Islet of Langerhans (tissue), 1 donor: ENCODE measurements at regions not wholly inside any gene's neighbourhood (a gene's known extent, or its start where the extent isn't known, plus 50 kb on each side); places are given as distances from the start of the nearest gene placed in this dataset.

ENCODE experiments used
- FAIRE-seq: peaks from one replicate; lab custom pipeline; 2011; peaks lifted over from hg19 to GRCh38; lab: Jason Lieb, UNC

DNA sequence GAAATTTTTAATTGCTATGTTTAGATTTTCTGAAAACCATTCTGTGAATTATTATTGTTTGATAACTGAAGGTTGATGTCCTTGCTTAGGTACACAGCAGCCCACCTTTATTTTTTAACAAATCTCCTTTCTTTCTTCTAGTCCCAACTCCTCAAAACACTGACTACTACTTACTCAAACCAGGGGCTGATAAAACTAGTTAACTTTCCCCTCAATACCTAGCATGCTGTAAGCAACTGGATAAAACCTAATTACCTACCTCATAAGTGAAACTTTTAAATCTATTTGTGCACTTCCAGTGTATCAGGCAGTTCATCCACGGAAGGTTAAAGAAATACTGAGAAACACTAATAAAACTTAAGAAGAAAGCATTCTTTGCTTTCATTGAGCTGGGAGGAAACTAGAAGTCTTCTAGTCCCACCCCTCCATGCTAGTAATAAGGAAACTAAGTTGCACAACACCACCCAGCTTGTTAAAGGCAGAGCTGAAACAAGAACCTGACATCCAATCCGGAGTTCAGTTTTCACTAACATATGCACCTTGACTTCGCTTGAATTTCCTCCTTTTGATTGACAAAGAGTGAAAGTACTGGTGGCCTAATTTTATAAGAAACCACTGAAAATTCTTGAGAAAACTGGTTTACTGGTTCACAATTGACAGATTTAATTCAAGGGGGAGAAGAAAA, 180.2 kb upstream of the TET2 start:
- no peak for FAIRE-seq

DNA sequence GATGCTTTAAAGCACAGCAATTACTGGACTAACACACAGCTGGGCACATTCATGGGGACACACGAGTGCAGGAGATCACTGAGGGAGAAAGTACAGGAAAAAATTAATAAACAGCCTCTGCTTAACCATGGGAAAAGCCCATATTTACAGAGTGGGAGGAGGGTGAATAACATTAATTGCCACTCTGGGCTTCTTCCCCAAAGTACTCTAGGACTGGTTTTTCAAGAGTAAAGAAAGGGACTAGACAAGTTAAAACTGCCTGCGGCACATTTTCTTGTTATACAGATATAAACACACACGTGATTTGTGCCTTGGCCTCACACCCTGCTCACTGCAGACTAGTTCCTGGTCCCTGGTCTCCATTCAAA, 179.7 kb upstream of the TET2 start:
- FAIRE-seq: no peak

DNA sequence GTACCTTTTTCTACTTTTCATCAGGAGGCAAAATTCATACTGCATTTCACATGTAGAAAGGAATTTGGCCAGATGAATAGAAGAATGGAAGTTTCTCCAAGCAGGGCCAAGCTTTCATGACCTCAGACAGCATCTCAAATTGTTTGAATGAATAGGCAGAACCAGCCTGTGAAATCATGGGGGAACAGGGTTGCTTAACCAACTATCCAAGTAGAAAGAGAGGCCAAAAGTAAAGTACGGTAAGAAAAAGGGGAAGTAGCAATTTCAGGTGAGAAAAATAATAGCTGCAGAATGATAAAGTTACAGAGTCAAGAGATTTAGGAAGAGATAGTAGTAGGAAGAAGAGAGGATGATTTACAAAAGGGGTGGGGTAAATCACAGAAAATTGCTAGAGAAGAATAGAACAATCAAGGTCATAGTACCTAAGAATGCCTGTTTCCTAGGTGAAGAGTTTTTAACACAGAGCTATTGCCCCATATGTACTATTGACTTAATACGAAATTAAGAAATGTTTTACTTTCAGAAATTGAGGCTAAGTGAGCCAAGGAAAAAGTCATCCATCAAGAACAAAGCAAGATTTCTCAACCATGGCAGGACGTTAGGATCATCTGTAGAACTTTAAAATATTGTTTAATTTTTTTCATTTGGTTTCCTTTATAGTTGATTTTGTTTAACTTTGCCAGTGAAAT, 177.1 kb upstream of the TET2 start:
- FAIRE-seq: no peak

DNA sequence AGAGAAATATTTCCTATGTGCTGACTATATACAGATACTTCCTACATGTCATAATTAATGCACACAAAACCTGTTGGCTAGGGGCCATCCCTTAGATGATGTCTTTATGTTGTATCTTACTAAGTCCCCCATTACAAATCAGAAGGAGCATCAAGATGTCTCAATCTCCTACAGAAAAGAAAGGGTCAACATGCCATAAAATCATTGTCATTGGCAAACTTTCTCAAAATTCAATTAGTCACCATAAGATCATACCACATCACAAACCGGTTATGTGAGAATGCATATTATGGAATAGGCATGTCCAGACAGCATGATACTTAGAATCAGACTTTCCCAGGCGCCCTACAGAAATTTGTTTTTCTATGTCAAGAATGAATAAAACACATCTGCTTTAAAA, 175.2 kb upstream of the TET2 start:
- FAIRE-seq: no peak

DNA sequence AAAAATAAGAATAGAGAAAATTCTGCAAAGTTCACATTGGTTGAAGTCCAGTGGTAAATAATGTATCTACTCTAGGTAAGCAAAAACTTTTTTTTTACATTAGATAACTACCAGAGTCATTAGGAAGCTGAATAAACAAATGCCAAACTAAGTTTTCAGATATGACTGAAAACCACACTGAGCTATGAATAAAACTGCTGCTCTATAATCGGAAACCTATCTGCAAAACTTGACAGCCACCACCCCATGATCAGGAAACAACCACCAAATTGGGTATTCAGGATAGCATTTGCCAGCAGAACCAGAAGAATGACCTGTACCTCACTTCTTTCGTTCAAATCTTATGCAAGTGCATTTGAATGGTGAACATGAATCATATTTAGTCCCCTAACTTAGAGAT, 173.0 kb upstream of the TET2 start:
- no peak for FAIRE-seq

DNA sequence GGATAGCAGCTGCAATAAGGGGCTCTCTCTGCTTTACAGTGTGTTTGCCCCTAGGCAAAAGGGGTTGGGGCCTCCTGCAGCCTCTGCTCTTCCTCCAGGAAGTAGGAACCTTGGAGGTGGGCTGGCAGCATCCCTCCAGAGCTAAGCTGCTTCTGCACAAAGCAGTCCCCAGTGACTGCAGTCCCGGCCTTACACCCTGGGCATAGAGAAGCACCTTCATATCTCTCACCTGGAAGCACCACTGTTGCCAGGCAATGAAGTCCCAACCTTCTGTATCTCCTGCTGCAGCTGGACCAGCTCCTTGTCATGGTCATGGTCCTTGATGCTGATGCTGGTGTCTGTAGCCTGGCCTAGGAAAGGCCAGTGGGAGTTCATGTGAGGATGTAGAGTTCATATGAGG, 171.1 kb upstream of the TET2 start:
- FAIRE-seq: no peak

DNA sequence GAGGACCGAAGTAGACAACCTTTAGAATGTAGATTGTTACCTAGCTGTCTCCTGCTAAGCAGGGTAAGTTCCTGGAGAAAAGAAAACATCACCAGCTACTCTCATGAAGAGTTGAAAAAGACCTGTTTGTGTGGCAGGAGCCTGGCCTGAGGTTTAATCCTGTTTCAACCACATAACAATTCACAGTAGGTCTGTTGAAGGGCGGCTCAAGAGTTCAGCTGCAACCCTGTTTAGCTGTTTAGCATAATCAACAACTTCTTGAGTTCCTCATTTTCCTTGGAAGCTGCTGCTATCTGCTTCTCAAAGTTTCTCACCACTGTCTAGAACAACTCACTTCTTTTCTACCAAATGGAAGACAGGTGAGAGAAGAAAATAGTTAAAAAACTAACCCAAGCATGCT, 170.4 kb upstream of the TET2 start:
- FAIRE-seq: no peak

DNA sequence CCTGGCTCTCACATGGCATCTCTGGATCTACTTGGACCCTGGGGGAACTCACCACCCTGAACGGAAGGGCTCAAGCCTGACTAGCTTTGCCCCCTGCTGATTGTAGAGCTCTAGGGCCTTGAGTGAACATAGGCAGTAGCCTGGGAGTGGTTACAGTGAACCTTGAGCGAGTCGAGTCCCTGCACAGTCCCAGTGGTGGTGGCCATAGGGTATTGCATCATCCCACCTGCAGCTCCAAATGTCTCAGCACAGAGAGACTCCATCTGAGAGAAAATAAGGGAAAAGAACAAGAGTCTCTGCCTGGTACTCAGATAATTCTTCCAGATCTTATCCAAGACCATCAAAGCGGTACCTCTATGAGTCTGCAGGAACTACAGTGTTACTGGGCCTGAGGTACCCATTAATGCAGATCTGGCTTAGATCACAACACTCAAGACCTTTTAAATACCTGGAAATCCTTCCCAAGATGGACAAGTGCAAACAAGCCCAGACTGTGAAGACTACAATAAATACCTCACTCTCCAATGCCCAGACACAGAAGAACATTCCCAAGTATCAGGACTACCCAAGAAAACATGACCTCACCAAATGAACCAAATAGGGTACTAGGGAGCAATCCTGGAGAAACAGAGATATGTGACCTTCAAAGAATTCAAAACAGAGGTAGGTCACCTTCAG, 167.5 kb upstream of the TET2 start:
- FAIRE-seq: no peak

DNA sequence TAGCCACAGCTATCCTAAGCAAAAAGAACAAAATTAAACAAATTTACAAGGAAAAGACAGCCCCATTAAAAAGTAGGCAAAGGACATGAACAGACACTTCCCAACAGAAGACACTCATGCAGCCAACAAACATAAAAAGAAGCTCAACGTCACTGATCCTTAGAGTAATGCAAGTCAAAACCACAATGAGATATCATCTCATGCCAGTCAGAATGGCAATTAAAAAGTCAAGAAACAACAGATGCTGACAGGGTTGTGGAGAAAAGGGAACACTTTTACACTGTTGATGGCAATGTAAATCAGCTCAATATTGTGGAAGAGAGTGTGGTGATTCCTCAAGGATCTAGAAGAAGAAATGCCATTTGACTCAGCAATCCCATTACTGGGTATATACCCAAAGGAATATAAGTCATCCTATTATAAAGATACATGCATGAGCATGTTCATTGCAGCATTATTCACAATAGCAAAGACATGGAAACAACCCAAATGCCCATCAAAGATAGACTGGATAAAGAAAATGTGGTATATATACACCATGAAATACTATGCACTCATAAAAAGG, 163.0 kb upstream of the TET2 start:
- no peak for FAIRE-seq

DNA sequence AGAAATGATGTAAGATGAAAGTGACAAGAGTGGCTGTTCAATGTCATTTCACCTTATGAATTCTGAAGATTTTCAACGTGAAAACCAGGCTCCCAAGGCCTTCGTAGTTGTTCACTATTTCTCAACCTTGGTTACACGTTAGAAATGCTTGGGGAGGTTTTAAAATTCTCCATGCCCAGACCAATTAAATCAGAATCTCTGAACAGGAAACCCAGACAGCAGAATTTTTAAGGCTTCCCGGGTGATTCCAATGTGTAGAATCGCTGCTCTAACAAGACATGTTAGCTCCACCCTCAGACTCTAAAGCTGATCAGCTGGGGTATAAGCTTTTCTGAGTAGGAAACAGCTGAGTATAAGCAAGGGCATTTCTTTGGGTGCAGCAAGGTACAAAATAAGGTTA, 160.4 kb upstream of the TET2 start:
- no peak for FAIRE-seq

DNA sequence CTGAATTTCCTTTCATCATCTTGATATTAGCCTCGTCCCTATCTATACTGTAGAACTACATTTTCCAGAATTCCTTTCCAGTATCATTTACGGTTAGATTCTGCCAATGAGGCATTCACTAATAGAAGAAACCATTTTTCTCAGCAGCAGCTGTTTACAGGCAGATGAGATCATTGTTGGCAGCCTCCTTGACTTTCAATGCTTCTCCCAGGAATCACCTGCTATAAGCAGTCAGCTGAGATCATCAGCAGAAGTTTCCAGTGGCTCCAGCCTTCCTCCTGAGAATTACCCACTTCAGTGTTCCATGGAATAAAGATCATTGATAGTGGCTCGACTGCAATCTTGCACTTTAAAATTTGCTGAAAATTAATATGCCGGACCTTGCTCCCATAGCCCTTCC, 157.3 kb upstream of the TET2 start:
- FAIRE-seq: peak; percentile 97

DNA sequence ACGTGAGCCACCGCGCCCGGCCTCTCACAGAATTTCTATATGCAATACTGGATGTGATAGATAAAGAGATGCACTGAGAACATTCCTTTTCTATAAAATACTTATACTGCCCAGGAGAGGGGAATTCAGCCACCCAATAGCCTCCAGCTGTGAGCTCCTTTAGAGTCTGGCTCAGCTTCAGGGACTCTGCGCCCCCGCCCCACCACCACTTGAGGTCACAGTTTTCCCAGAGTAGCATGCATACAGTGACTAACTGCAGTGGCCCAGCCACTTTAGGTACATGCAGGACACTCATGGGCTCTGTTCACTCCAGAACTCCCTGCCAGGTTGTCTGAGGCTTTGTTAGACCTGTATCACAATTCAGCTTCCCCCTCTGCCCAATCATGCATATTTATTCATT, 144.4 kb upstream of the TET2 start:
- no peak for FAIRE-seq

DNA sequence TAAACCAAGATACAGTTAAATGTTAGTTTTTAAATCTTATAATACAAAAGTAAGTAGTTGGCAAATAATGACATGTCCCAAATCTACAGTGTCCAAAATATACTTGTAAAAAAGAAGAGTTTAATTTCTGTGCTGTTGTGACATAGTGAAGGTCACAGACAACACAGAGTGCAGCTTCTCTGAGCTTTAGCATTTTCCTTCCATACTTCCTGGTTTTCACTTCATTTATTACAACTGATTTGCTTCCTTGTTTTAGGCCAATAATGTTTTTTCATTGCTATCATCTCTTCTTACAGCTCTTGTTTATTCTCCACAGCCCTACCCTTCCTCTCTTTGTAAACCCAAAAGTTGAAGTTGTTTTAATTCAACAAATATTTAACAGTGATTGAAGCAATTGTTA, 132.4 kb upstream of the TET2 start:
- no peak for FAIRE-seq

DNA sequence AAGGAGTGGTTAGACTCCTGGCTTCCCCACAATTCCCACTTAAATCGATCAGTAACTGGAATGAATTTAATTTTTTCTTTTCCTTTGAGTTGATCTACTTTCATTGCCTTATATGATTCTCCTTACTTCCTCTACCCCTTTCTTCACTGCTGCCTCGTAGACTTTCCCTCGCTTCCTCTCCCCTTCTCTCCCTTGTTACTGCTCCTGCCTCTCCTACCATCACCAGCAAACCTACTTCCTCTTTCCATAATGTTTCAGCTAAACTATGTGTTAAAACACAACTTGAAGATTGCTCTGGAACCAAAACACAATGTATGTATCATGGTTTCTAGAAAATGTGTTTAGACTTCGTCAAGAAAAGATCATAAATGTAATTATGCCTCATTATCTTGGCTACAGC, 132.0 kb upstream of the TET2 start:
- FAIRE-seq: no peak

DNA sequence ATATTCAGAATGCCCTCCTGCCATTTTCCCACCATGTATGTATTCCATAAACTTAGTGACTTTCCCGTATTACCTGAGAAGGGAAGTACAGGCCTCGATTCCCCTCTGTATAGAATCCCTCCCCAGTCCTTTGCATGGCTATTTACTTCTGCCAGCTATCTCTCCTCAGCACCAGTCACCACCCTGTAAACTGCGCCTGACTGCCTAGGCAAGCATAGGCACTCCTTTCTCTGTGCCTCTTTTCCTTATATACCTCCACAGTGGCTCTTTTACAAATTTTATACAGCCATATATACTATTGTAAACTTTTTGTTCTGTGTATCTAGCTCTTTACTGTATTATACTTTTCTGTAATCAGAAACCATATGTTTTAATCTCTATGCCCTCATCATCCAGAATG, 130.9 kb upstream of the TET2 start:
- no peak for FAIRE-seq

DNA sequence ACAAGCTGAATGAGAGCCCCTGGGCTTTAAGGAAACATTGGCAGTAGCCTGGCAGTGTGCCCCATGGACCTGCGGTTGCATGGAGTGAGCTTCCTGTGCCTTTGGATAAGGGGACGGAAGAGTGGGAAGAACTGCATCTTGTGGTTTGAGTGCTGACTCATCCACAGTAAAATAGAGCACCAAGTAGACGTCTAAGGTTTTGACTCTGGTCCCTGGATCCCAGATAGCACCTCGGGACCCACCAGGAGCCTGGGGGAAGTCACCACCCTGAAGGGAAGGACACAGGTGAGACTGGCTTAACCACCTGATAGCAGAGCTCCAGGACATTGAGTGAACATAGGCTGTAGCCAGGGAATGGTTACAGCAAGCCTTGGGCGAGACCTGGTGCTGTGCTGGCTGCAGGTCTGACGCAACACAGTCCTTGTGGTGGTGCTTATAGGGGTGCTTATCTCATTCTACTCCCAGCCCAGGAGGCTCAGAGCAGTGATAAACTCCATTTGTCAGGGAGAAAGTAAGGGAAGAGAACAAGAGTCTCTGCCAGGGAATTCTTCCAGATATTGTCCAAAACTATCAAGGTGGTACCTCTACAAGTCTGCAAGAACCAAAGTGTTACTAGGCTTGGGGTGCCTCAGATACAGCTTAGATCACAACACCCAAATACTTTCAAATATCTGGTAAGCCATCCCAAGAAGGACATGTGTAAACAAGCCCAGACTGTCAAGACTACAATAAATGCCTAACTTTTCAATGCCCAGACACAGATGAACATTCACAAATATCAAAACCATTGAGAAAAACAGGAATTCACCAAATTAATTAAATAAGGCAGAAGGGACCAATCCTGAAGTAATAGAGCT, 123.6 kb upstream of the TET2 start:
- FAIRE-seq: no peak

DNA sequence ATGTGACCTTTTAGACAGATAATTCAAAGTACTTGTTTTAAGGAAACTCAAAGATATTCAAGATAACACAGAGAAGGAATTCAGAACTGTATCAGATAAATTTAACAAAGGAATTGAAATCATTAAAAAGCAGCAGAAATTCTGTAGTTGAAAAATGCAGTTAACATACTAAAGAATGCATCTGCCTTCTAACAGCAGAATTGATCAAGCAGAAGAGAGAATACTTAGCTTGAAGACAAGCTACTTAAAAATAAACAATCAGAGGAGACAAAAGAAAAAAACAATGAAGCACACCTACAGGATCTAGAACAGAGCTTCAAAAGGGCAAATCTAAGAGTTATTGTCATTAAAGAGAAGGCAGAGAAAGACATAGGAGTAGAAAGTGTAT, 123.0 kb upstream of the TET2 start:
- FAIRE-seq: no peak

DNA sequence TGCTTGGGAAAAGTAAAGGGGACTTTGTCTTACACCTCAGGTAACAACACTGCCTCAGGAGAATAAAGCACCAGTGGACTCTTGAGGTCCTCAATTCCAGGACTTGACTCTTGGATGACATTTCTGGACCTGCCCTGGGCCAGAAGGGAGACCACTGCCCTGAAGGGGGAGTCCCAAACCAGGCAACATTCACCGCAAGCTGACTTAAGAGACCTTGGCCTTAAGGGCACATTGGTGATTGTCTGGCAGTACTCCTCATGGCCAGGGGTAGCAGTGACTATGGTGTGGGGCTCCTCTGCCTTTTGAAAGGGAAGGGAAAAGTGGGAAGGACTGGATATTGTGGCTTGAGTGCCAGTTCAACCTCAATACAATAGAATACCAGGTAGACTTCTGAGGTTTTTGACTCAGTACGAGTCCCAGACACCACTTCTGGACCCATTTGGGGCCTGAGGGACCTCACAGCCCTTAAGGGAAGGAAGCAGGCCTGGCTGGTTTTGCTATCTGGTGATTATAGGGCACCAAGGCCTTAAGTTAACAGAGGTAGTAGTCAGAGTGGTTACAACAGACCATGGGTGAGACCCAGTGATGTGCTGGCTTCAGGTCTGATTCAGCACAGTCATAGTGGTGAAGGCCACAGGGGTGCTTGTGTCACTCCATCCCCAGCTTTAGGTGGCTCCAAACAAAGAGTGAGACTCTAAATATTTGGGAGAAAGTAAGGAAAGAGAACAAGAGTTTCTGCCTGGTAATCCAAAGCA, 121.2 kb upstream of the TET2 start:
- FAIRE-seq: no peak

DNA sequence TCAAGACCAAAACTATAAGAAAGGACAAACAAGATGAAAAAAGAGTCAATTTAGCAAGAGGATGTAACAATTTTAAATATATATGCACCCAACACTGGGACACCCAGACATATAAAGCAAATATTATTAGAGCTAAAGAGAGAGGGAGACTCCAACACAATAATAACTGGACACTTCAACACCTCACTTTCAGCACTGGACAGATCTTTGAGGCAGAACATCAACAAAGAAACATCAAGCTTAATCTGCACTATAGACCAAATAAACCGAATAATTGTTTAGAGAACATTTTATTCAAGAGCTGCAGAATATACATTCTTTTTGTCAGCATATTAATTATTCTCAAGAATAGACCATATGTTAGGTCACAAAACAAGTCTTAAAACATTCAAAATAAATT, 109.7 kb upstream of the TET2 start:
- no peak for FAIRE-seq

DNA sequence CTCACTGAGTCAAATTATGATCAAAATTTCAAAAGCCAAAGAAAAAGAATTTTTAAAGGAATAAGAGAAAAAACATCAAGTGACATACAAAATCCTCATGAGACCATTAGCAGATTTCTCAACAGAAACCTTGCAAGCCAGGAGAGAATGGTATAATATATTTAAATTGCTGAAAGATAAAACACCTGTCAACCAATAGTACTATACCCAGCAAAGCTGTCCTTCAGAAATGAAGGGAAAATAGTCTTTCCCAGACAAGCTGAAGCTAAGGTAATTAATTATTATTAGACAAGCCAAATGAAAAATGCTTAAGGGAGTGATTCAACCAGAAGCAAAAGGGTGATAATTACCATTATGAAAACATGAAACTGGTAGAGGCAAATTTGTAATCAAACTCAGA, 104.2 kb upstream of the TET2 start:
- FAIRE-seq: no peak

DNA sequence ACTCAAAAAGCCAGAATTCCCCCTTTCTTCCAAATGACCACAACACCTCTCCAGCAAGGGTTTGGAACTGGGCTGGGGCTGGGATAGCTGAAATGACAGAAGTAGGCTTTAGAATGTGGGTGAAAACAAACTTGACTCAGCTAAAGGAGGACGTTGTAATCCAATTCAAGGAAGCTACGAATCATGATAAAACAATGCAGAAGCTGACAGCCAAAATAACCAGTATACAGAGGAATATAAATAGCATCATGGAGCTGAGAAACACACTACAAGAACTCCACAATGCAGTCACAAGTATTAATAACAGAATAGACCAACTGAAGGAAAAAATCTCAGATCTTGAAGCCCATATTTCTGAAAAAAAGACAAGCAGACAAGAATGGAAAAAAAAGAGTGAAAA, 95.8 kb upstream of the TET2 start:
- no peak for FAIRE-seq
